HG03378 (cell line): ENCODE measurements at regions not wholly inside any gene's neighbourhood (a gene's known extent, or its start where the extent isn't known, plus 50 kb on each side); places are given as distances from the start of the nearest gene placed in this dataset.
"Not testable (repeated sequence)": the region's sequence is repeated elsewhere in the genome, so short reads cannot be mapped to it uniquely, and the experiment has no call there.

Source experiments
- ATAC-seq: cut with Tn5 transposase; IDR thresholded peaks from one replicate; pipeline ENCODE4 v1.9.1; 2021; ENCODE audit warnings: mild to moderate bottlenecking, moderate library complexity; ENCODE audit not compliant: unreplicated experiment

DNA sequence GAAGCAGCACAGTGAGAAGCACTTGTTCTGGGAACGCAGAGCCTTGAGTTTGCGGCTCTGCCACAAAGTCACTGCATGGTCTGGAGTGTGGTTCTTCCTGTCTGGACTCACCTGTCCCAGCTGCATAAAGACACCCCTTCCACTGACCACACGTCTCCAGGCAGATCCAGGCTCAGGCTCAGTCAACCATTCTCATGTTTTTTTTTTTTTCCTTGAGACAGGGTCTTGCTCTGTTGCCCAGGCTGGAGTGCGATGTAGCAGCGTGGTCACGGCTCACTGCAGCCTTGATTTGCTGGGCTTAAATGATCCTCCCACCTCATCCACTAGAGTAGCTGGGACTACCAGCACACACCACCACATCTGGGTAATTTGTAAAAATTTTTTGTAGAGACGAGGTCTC is 102.9 kb upstream of the KLF4 start:
- no peak for ATAC-seq

DNA sequence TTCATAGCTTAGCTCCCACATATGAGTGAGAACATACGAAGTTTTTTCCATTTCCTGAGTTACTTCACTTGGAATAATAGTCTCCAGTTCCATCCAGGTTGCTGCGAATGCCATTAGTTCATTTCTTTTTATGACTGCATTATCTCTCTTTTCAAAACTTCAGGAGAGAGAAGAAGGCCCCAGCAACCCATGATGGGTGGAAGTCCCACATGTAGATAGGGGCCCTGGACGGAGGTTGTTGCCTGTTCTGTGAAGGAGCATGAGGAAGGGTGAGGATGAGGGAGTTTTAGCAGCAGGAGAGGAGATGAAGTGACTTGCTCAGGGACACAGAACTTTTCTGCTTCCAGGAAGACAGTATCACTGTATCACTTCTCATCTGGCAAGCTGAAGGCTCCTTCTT is 102.2 kb upstream of the KLF4 start:
- ATAC-seq, result no peak

DNA sequence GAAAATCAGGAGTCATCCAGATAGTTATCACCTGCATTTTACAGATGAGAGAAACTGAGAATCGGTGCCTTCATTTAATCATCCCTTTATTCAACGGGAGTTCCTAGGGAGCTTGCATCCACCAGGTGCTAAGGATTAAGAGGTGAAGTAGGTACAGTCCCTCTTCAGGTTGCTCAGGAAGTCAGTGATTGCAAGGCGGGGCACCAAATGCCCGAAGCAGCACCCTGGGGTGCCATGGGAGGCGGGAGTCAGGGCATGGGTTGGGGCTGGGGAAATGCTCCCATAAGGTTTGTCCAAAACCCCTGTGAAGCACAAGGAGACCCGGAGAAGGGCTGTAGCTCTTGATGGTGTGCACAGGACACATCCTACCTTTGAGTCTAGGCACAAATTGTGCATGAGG is 98.8 kb upstream of the KLF4 start:
- no peak for ATAC-seq

DNA sequence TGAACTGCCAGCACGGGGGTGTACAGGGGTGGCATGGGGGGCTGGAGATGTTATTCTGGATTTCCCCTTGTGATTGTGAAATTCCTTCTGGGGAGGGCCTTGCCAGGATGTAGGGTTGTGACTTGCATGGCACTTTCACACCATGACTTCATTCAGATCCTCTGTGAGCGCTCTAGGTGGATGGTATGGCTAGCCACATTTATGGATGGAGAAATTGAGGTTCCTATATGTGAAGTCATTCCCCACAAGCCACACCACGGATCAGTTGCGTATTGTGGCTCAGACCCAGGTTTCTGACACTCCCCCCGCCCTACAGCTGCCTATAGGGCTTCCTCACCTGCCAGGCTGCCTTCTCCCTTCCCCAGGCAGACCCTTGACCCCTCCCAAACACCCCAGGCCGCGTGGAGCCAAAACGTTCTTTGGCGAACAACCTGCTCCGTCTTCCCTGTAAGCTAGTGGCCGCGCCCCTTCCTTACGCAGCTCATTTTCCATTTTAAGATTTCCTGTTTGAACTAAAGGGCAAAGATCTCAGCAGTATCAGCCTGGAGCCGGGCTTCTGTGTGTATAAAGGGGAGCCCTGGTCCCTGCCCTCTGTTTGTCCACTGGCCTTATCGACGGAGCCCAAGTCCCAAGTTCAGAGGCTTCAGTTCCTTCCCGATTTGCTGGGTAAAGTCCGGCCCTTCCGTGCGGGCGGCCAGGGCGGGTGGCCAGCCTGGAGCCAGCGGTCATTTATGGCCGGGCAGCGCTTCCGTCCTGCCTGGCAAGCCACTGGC is 97.8 kb upstream of the KLF4 start:
- ATAC-seq, result no peak

DNA sequence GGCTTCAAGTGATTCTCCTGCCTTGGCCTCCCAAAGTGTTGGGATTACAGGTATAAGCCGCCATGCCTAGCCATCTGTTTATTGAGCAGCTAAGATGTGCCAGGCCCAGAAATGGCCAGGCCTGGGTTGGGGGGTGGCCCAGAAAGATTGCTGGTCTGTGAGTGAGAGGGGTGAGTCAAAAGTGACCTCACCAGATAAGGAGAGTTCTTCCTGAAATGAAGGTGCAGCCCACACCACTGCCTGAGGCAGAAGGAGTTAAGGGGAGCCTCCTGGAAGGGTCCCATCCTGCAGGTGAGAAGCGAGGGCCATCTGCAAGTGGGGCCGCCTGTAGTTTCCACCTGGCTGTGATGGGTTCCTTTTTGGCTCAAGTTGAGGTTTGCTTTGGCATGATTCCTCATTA is 96.9 kb upstream of the KLF4 start:
- no peak for ATAC-seq

DNA sequence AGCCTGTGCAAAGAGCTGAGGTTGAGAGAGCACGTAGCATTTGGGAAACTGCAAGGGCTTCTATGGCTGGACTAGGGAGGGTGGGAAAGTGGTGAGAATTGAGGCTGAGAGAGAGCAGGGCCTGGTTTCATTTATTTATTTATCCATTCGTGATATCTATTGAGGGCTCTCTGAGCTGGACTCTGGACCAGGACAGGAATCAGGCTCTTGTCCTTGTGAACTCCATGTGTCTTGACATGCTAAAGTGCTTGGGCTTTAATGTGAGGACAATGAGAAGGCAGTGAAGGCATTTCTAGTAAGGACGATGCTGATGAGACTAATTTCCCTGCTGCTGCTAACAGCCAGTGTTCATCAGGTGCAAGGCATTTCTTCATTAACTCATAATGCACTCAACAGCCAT is 95.9 kb upstream of the KLF4 start:
- ATAC-seq, result no peak

DNA sequence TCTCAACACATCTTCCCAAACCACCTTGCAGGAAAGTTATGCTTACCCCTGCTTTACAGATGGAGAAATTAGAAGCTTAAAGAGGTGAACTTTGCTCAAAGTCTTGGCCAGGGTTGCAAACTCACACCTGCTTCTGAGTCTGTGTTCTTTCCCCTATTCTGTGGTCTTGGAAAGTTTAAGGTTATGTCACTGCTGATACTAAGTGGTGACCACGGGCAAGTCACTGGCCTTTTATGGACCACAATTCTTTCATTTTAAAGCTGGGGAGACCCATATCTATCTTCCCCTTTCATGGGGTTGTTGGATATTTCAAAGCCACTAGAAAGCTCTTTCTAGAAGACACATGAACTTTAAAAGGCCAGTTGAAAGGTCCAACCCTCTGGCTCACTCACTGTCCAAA is 95.4 kb upstream of the KLF4 start:
- ATAC-seq, result no peak

DNA sequence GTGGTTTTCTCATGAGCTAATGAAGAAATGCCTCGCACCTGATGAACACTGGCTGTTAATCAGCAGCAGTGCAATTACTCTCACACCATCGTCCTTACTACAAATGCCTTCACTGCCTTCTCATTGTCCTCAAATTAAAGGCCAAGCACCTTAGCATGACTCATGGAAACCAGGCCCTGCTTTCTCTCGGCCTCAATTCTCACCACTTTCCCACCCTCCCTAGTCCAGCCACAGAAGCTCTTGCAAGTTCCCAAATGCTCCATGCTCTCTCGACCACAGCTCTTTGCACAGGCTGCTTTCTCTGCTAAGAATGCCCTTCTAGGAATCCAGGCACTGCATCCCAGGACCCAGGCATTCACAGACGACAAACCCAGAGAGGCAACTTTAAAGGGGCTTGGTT is 94.6 kb upstream of the KLF4 start:
- no peak for ATAC-seq

DNA sequence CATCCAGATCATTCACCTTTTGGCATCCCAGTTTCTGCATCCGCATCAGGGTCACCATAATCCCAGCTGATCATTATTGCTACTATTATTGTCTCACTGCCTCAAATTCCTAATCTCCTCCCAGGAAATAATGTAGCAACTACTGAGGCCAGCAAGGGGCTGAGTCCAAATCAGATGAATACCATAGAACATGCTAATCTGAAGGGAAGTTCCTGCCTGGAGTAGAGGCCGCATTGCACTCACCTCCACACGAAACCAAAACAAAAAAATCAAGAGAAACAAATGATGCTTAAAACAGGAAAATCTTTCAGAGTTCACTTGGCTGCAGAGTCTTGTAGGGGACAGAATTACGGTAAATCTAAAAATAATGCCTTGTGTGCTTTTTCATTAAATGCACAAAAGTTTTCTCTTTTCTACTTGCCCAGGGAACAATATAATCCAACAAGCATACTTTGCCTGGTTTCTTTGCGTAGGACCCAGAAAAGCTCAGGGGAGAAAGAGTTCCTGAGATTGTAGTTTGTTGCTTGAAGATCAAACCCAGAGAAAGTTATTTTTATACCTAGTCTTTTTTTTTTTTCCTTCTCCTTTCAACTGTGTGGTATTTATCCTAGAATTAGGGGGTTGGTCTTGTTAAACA is 87.7 kb upstream of the KLF4 start:
- ATAC-seq, result no peak

DNA sequence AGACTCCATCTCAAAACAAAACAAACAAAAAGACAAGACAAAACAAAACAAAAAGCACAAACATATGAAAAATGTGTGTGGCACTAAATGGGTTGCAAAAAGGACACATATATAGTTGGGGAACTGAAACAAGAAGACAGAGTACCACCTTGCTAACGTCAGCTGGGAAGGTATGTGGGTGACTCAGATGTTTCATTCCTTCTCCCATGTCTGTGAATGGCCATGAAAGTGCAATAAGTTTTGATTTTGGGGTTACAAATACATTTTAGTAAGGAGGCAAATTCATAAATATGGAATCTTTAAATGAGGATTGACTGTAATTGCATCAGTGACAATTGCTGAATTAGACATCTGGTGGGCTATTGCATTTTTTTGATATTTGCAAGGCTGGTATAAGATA is 81.6 kb upstream of the KLF4 start:
- no peak for ATAC-seq

DNA sequence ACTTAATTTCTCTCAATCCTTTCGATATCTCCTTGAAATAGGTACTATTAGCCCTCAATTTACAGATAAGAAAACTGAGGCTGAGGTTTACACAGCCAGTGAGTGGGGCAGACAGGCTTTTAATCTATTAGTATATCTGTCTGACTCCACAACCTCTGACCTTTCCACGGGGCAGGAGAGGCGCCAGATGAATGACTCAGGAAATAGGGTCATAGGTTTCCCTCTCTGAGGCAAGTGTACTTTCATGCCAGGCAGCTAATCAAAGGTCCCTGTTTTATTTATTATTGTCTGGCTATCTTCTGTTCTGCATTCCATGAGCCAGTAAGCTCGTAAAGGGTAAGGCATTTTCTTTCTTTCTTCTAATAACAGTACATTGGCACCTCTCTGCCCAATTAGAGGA is 79.6 kb upstream of the KLF4 start:
- no peak for ATAC-seq

DNA sequence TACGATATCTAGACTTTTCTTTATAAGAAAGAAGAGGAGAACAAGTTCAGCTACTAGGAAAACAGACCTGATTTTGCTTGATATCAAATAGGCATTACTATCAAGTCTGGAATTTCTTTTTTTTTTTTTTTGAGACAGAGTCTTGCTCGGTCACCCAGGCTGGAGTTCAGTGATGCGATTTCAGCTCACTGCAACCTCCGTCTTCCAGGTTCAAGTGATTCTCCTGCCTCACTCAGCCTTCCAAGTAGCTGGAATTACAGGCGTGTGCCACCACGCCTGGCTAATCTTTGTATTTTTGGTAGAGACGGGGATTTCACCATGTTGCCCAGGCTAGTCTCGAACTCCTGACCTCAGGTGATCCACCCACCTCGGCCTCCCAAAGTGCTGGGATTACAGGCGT is 78.8 kb upstream of the KLF4 start:
- not testable (repeated sequence) for ATAC-seq

DNA sequence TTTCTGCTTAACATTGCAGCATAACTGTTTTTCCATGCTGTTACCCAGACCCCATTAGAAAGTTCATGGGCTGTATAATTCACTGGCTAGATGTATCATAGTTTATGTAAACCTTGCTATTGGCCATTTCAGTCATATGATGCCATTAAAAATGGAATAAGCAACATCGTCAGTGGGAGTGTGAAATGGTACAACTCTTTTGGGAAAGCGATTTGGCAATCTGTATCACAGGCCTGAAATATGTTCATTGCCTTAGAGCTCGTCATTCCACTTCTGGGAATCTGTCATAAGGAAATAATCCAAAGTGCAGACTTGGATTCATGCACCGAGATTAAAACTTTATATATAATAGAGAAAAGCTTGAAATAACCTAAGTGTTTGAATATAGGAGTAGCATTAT is 77.9 kb upstream of the KLF4 start:
- ATAC-seq, result no peak

DNA sequence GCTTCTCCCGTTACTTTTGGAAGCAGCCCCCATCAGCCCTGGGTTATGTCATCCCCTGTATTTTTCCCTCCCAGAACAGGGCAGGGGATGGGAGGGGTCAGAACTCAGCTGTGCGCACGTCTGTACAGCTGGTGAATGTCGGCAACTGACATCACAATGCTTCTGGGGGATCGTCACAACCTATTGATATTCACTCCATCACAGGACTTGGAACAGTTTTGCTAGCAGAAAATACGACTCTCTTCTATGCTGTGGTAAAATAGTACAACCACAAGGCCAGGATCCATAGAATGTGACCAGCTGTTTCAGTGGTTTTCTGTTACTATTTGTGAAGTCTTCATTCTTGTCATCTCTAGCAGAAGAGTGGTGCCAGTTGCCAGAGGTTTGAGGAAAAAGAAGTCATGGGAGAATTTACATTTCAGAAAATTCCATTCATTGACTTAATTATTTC is 77.1 kb upstream of the KLF4 start:
- no peak for ATAC-seq

DNA sequence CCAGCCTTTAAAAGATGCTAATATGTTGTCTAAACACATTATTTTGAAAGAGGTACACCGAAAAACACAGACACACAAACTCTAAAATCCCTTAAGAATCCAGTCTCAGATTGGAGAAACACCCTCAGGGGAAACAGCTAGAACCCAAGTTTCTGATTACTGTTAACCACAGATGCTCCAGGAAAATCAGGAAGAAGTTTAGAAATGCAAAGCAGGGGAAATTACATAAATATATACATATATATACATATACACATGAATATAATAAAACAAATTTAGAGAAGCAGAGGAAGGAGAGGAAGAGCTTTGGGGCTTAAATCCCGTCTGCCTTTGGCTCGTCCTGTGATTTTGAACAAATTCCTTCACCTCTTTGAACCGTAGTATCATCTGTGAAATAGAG is 73.2 kb upstream of the KLF4 start:
- no peak for ATAC-seq

DNA sequence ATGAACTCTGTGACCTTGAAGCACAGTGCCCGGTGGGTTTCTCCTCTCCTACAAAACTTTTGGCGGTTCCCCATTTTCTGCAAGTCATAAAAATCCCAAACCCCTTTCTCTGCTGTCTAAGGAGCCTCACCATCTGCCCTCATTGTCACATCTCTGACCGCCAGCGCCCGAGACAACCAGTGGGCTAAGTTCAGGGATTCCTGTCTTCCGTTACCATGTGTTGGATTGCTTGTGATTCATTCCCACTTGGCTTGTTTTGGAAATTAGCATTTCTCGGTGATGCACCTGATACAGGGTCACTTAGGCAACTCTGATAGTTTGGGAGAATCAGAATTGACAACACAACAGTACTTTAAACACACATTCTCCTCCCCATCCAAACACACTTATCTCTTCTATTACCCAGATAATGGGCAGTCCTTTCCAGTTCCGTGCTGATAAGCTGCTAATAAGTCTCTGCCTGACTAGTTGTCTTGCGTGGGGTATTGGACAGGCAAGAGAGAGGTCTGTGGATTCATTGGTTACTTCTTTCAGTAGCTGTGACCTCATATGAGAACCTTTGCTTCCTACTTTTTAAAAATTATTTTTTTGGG is 70.0 kb upstream of the KLF4 start:
- ATAC-seq, result no peak

DNA sequence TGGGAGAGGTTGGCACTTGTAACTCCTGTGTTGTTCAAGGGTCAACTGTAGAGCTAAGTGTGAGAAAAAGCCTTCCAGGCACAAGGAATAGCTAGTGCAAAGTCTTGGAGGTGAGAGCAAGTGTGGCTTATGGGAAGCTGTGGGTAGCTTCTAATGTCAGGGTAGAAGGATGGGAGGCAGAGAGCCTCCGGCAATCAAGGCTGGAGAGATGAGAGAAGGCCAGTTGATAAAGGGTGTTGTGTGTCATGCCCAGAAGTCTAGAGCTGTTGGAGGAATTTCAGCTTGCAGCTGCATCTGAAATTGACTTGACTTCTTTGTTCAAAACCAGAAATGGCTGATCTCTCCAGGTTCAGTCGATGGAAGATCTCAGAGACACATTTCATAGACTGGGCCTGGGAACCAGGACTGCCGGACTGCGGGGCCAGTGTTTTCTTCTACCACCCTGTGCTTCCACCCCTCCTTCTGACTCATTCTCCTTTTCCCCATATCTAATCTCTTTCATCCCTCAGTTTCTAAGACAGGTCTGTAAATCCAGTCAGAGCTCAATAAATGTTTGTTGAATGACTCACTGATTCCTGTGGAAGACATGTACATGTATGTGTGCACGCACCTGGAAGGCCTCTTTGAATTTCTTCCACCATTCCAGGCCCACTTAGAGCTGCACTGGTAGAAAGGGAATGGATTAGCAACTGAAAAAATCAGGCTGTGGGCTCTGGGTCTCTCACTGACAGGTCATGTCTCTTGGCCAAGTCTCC is 67.8 kb upstream of the KLF4 start:
- ATAC-seq, result no peak

DNA sequence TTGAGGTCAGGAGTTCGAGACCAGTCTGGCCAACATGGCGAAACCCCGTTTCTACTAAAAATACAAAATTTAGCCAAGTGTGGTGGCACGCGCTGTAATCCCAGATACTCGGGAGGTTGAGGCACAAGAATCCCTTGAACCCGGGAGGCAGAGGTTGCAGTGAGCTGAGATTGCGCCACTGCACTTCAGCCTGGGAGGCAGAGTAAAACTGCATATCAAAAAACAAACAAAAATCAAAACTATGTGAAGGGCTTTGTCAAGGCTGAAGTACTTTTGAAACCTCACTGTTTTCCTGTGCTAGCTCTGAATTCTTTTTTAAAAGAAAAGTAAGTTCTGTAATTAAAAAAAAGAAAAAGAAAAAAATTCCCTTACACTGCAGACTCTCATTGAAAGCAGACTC is 65.1 kb upstream of the KLF4 start:
- ATAC-seq, result no peak

DNA sequence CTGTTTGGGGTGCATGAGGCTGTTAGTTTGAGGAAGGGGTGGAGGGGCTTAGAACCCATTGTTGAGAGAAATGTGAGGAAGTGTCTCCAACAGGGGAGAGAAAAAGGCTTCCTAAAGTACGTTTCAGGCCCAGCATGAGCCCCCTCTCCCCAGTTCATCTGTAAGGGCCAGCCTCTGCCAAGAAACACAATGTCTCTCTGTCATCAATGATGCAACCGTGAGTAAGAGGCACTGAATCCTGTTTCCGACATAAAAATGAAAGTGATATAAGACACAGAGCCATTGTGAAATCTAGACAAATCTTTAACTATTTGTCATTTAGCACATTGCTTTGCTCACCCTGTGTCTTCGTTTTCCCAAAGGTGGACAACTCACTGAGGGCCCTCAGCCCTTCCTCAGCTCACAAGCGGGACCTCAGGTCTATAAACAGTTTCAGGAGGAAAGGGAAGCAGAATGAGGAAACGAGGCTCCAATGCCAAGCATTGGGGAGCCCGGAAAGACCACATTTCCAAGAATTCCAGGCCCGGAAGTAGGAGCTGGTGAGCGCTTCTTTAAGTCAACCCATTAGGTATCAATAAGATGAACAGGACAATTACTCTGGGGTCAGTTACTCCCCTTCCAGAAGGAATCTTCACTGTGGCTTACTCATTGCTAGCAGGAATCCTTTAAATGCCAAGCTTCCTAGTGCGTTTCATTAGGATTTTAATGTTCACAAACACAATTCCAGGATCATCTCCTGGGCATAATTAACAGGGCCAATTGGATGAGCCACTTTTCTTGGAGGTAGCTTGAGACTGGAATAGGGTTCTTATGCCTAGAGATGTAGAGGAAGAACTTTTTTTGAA is 59.0 kb upstream of the KLF4 start:
- no peak for ATAC-seq

DNA sequence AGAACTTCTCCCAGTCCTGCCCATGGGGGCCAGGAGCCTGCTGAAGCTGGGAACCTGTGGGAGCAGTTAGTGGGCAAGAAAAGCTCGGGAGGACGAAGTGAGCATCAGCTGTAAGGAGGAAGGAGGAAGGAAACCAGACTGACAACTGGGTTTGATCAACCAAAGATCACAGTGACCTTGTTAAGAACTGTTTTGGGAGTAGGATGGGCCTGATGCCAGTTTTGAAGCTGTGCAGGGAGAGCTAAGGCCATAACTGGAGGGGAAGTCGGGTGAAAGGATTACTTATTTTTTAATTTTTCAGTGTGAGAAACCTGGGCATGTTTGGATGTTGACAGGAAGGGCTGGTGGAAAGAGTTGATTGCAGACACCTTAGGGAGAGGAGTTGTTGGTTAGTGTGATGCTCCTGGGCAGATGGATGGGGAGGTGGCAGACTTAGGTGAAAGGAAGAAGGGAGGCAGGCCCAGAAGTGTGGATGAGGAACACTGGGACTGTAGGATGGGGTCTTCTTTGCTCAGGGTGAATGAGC is 58.3 kb upstream of the KLF4 start:
- ATAC-seq, result no peak

DNA sequence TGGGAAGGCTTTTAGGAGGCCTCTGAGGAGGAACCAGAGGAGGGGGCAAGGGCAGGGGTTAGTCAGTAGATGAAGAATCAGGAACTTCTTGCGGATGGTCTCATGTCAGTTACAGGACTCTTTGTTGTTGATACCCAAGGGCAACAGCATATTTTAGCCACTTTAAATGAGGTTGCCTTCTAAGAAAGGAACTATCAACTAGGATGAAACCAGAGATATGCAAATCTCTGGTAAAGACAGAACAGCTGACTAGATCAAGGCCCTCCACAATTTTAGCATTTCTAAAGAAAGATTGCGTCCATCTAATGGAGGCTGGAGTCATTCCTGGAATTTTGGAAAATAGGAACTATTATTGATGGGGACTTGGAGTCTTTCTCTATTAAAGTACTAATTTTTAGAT is 57.7 kb upstream of the KLF4 start:
- no peak for ATAC-seq
